Fibroblast of lung (primary cell): ENCODE measurements at regions not wholly inside any gene's neighbourhood (a gene's known extent, or its start where the extent isn't known, plus 50 kb on each side); places are given as distances from the start of the nearest gene placed in this dataset.

ENCODE experiments used
- EZH2 ChIP-seq: IDR thresholded peaks from 2 replicates; pipeline ENCODE4 v1.5.1; 2012; ENCODE audit warnings: low read length, control low read depth, mild to moderate bottlenecking; ENCODE audit errors: missing control alignments
- TF ChIP-seq, protein P1 (sequence below), 2 donors: IDR thresholded peaks in 1 of 2; conservative IDR thresholded peaks in 1 of 2; 1 replicate in 1 of 2; 2 replicates in 1 of 2; pipeline ENCODE4 v1.5.1; 2011 to 2012; ENCODE audit warnings: low read length in 2 of 2, control low read depth in 1 of 2, inconsistent platforms in 1 of 2, low read depth in 1 of 2, mild to moderate bottlenecking in 1 of 2

DNA sequence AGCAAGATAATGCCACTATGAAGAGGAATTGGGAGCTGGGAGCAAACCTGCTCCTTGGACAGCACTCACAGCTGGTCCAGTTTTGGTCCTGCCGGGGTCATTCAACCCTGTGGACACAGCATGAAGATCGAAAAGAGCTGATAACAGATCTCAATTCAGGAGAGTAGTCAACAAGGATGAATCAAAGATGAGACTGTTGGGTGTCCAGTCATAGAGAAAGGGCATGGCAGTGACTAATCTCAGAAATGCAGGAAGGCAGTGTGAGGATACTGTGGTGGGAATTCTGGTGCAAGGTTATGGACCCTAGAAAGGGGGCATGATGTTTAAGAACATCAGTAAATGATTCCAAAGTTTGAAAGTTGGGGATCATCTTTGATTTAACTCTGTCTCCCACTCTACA is 261.4 kb upstream of the ZP4 start:
- TF ChIP-seq, protein P1, sequence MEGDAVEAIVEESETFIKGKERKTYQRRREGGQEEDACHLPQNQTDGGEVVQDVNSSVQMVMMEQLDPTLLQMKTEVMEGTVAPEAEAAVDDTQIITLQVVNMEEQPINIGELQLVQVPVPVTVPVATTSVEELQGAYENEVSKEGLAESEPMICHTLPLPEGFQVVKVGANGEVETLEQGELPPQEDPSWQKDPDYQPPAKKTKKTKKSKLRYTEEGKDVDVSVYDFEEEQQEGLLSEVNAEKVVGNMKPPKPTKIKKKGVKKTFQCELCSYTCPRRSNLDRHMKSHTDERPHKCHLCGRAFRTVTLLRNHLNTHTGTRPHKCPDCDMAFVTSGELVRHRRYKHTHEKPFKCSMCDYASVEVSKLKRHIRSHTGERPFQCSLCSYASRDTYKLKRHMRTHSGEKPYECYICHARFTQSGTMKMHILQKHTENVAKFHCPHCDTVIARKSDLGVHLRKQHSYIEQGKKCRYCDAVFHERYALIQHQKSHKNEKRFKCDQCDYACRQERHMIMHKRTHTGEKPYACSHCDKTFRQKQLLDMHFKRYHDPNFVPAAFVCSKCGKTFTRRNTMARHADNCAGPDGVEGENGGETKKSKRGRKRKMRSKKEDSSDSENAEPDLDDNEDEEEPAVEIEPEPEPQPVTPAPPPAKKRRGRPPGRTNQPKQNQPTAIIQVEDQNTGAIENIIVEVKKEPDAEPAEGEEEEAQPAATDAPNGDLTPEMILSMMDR (conservative IDR thresholded peaks at IDR 0.05 in 1 of 2, IDR thresholded peaks at IDR 0.05 in 1 of 2; ENCODE audit: low read depth in 1 of 2, low read length in 2 of 2), result no peak
- no peak for TF ChIP-seq EZH2
